ENCODE measurements at regions not wholly inside any gene's neighbourhood (a gene's known extent, or its start where the extent isn't known, plus 50 kb on each side); places are given as distances from the start of the nearest gene placed in this dataset.

DNA sequence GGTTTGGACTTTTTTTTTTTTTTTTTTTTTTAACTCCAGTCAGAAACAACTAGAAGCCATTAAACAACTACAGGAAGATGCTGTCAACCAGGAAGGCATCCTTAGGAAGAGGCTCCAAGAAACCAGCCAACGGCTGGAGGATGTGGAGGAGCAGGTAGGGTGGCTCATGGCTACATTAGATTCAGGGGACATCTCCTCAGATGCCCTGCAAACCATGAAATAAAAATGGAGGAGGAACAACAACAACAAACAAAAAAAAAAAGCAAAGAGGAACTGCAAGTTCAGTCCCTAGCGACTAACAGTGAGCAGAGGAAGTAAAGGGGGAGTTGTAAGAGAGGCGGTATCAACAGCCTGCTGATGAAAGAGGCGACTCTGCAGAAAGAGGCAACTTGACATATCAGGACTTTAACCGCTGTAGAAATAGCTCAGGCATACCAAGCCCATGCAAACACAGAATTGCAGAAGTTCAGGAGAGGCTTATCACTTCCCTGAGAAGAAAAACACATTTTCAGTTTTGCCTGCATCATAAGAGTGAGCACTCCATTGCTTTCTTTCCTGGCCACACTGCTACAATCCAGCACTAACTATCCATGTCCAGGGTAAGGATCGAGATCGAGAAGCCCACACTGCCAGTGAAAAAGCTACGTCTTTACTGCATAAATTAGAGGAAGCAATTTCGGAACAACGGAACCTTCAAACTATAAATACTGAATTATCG is 103.5 kb upstream of the BCAT1 start:
- H3K4me3 ChIP-seq (ENCODE audit: low read depth, low read length): no peak overlapping the region
- DNase-seq (ENCODE audit: low read depth): no peak
- TF ChIP-seq, protein P1, sequence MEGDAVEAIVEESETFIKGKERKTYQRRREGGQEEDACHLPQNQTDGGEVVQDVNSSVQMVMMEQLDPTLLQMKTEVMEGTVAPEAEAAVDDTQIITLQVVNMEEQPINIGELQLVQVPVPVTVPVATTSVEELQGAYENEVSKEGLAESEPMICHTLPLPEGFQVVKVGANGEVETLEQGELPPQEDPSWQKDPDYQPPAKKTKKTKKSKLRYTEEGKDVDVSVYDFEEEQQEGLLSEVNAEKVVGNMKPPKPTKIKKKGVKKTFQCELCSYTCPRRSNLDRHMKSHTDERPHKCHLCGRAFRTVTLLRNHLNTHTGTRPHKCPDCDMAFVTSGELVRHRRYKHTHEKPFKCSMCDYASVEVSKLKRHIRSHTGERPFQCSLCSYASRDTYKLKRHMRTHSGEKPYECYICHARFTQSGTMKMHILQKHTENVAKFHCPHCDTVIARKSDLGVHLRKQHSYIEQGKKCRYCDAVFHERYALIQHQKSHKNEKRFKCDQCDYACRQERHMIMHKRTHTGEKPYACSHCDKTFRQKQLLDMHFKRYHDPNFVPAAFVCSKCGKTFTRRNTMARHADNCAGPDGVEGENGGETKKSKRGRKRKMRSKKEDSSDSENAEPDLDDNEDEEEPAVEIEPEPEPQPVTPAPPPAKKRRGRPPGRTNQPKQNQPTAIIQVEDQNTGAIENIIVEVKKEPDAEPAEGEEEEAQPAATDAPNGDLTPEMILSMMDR (IDR thresholded peaks at IDR 0.05; ENCODE audit: insufficient read depth, low read depth, low read length): no peak

DNA sequence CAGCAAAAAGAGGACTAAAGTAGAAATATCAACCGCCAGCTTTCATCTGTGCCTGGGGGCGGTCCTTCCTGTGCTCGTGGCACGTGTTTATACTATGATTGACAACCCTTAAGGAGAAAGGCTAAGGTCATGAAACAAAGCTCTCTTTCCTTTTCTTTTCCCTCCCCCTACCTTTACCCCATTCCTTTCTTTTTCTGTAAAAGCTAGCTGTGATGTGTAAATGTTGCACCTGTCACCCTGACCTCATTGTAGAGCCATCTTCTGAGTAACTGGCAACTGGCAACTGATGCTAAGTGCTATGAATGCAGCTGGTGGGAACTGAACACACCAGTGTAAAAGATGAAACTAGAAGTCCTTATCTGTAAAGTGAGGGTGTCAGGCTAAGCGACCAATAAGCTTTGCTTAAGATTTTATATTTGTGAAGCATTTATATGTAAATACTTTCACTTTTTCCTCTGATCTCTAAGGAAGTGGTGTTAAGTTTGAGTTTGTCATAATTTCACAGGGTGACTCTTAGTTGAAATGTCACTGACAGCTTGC is 102.8 kb upstream of the BCAT1 start:
- TF ChIP-seq, protein P1 (IDR thresholded peaks at IDR 0.05; ENCODE audit: insufficient read depth, low read depth, low read length): no peak
- H3K4me3 ChIP-seq (ENCODE audit: low read depth, low read length): no peak overlapping the region
- no peak for DNase-seq (ENCODE audit: low read depth)

DNA sequence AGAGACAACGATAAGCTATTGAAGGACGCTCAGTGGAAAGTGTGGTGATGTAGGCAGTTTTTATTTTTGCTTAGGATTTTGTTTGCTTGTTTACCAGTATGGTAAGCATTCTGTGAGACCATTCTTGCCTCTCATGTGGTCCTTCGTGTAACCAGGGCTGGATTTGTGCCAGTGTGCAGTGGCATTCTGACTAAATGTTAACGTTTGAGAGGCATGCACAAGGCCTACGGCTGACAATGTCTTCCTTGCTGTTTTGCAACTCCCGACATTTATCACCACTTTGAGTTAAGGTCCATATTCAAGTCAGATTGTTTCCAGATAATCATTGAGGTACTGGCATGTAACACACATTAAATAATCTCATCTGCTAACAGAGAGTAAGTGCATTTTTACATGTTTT is 102.3 kb upstream of the BCAT1 start:
- TF ChIP-seq, protein P1 (IDR thresholded peaks at IDR 0.05; ENCODE audit: insufficient read depth, low read depth, low read length): no peak
- no peak for DNase-seq (ENCODE audit: low read depth)
- H3K4me3 ChIP-seq (ENCODE audit: low read depth, low read length): no peak overlapping the region

DNA sequence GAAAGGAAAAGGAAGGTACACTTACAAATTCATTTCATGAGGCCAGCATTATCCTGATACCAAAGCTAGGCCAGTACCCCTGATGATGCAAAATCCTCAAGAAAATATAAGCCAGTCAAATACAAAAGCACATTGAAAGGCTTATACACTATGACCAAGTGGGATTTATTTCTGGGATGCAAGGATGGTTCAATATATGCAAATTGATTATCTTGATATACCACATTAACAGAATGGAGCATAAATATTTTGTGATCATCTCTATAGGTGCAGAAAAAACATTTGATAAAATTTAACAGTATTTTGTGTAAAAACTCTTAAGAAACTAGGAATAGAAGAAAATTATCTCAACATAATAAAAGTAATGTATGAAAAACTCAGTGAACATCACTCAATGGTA is 97.0 kb upstream of the BCAT1 start:
- H3K4me3 ChIP-seq (ENCODE audit: low read depth, low read length): no peak overlapping the region
- no peak for DNase-seq (ENCODE audit: low read depth)
- TF ChIP-seq, protein P1 (IDR thresholded peaks at IDR 0.05; ENCODE audit: insufficient read depth, low read depth, low read length): no peak

DNA sequence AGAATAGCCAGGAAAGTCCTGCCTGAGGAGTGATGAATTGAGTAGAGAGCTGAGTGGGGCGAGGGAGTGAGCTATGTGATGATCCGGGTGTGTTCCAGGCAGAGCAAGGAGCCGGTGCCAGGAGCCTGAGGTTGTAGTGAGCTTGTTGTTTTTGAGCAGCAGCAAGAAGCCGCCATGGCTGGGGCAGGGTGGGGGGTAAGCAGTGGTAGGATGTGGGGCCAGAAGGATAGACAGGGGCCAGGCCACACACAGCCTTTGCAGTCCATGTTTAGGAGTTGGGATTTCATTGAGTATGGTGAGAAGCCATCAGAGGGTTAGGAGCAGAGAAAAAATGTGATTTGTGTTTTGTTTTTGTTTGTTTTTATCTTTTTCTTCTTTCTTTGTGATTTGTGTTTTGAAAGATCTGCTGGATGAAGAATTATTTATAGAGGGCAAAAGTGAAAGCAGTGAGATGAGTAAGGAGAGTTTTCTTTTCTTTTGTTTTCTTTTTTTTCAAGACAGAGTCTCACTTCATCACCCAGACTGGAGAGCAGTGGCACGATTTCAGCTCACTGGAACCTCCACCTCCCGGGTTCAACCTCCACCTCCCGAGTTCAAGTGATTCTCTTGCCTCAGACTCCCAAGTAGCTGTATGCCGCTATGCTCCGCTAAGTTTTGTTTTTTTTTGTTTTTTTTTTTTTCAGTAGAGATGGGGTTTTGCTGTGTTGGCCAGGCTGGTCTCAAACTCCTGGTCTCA is 92.3 kb upstream of the BCAT1 start:
- no peak overlapping the region for H3K4me3 ChIP-seq (ENCODE audit: low read depth, low read length)
- no peak for DNase-seq (ENCODE audit: low read depth)
- TF ChIP-seq, protein P1 (IDR thresholded peaks at IDR 0.05; ENCODE audit: insufficient read depth, low read depth, low read length): no peak

DNA sequence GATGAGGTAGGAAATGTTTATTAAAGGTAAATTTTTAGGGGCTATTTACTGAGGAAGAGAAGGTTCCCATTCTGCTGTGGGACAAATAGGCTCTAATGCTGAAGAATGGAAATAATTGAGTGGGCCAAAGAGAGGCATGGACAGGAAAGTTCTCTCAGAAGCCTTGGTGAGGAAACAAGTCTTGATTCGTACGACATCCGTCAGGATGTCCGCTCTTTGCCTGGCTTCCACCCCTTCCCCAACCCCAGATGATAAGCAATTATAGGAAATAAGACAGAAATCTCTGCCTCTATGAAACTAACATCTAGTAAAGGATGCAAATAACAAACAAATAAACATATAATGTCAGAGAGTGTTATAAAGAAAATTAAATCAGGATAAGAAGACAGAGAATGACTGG is 91.7 kb upstream of the BCAT1 start:
- no peak for DNase-seq (ENCODE audit: low read depth)
- TF ChIP-seq, protein P1 (IDR thresholded peaks at IDR 0.05; ENCODE audit: insufficient read depth, low read depth, low read length): no peak
- H3K4me3 ChIP-seq (ENCODE audit: low read depth, low read length): no peak overlapping the region
